GM23248 (cell line): ENCODE measurements at regions not wholly inside any gene's neighbourhood (a gene's known extent, or its start where the extent isn't known, plus 50 kb on each side); places are given as distances from the start of the nearest gene placed in this dataset.

Experiments used
- DNase-seq: peaks from one replicate; pipeline ENCODE4 v3.0.0-alpha.2; 2015
- H2AFZ ChIP-seq: fragments of 200-600 bp; sonication (generic); 2 replicates; pipeline ENCODE4 v1.6.1; 2016; ENCODE audit warnings: antibody characterized with exemption
- H3F3A ChIP-seq: fragments of 200-600 bp; sonication (generic); 2 replicates; pipeline ENCODE4 v1.6.1; 2016; ENCODE audit warnings: mild to moderate bottlenecking, antibody characterized with exemption, mixed run types; ENCODE audit not compliant: insufficient read depth
- H3K27ac ChIP-seq: fragments of 200-600 bp; sonication (generic); 2 replicates; pipeline ENCODE4 v1.5.1; 2016; ENCODE audit warnings: mild to moderate bottlenecking
- H3K27me3 ChIP-seq: fragments of 200-600 bp; sonication (generic); replicated peaks from 2 replicates; pipeline ENCODE4 v1.6.1; 2016; ENCODE audit warnings: mild to moderate bottlenecking; ENCODE audit not compliant: insufficient read depth
- H3K36me3 ChIP-seq: fragments of 200-600 bp; sonication (generic); 2 replicates; pipeline ENCODE4 v1.6.1; 2016; ENCODE audit warnings: low read depth, mild to moderate bottlenecking
- H3K4me1 ChIP-seq: fragments of 200-600 bp; sonication (generic); 2 replicates; pipeline ENCODE4 v1.6.1; 2016; ENCODE audit warnings: mild to moderate bottlenecking; ENCODE audit not compliant: insufficient read depth
- H3K4me2 ChIP-seq: fragments of 200-600 bp; sonication (generic); one replicate; pipeline ENCODE4 v1.6.1; 2016; ENCODE audit warnings: mild to moderate bottlenecking; ENCODE audit not compliant: unreplicated experiment
- H3K4me3 ChIP-seq: fragments of 200-600 bp; sonication (generic); 2 replicates; pipeline ENCODE4 v1.5.1; 2016; ENCODE audit warnings: mild to moderate bottlenecking
- H3K79me2 ChIP-seq: fragments of 200-600 bp; sonication (generic); 2 replicates; pipeline ENCODE4 v1.6.1; 2016; ENCODE audit warnings: mild to moderate bottlenecking; ENCODE audit not compliant: insufficient read depth
- H3K9ac ChIP-seq: fragments of 200-600 bp; sonication (generic); 2 replicates; pipeline ENCODE4 v1.6.1; 2016; ENCODE audit warnings: mild to moderate bottlenecking
- H3K9me2 ChIP-seq: fragments of 200-600 bp; sonication (generic); 2 replicates; pipeline ENCODE4 v1.6.1; 2016; ENCODE audit warnings: mixed run types, mild to moderate bottlenecking, moderate library complexity; ENCODE audit not compliant: insufficient read depth
- H3K9me3 ChIP-seq: fragments of 200-600 bp; sonication (generic); one replicate; pipeline ENCODE4 v1.6.1; 2017; ENCODE audit warnings: low read depth
- H4K20me1 ChIP-seq: fragments of 200-600 bp; sonication (generic); 2 replicates; pipeline ENCODE4 v1.6.0; 2016; ENCODE audit not compliant: insufficient read depth
- EZH2 ChIP-seq: fragments of 200-600 bp; sonication (generic); IDR thresholded peaks from 2 replicates; pipeline ENCODE4 v1.6.1; 2018; ENCODE audit warnings: antibody characterized with exemption, mild to moderate bottlenecking; ENCODE audit not compliant: insufficient read depth, poor library complexity, severe bottlenecking
- EZH2phosphoT487 ChIP-seq: fragments of 200-600 bp; sonication (generic); IDR thresholded peaks from 2 replicates; pipeline ENCODE4 v1.6.1; 2018; ENCODE audit warnings: antibody characterized with exemption, moderate library complexity, mild to moderate bottlenecking, low read depth; ENCODE audit not compliant: insufficient read depth
- WGBS, 2 experiments: methylation state at CpG; one replicate each; pipeline ENCODE4 v1.1.6; 2015 to 2017; ENCODE audit warnings: low lambda C conversion rate in 2 of 2, low coverage in 1 of 2; ENCODE audit errors: missing lambda C conversion rate in 2 of 2; 5-methylcytosine and 5-hydroxymethylcytosine counted together
- in situ Hi-C: fragments of 300-500 bp; cut with MboI; formaldehyde crosslinking; loops from 2 replicates; pipeline ENCODE4 v1.15.0; 2020

DNA sequence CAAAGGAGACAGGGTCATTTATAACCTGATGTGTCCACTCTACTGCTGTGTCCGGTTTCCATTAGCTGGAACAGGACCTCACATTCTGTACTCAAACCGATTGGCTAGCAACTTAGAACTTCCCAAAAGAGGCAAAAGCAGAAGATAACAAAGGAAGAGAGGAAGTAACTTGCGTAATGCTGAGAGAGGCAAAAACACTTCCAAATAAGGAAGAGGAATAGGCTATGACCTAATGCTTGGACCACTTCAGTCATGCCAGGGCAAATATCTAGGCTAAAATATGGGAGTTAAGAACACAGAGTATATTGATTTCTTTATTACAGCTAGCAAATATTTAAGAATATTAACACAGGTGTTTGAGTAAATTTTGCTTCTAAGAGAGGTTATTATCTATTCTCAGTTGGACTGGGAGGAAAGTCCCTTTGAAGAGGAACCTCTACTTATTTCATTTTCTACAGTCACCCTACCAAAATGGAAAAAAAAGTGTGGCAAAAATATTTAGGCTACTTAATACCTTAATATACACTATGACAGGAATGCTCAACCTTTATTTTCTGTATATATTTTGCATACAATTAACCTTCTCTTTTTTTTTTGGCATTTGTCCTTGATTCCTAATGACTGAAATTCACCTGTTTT, 499.8 kb upstream of the CHORDC1 start:
- Histone ChIP-seq H3K9me2 (no peaks in the 10 kb centered on the region), H3K9me3 (peaks cover 4% of the 10 kb centered on the region), H3K36me3 (no peaks in the 10 kb centered on the region), H3K4me3 (no peak overlapping the region), H3F3A (no peaks in the 10 kb centered on the region), H3K27ac (no peak overlapping the region), H3K9ac (no peak overlapping the region), H2AFZ (no peak overlapping the region), H3K27me3 (no peaks in the 10 kb centered on the region), H4K20me1 (no peaks in the 10 kb centered on the region), H3K4me2 (no peak overlapping the region), H3K79me2 (no peaks in the 10 kb centered on the region), H3K4me1 (no peaks in the 10 kb centered on the region)
- TF ChIP-seq EZH2phosphoT487 = no peak
- TF ChIP-seq EZH2 = no peak
- no peak for DNase-seq
- in situ Hi-C loops = no loop called here
- 21 to 34% methylated on average over 3 of the region's 3 CpGs for whole genome bisulfite sequencing, 2 experiments

DNA sequence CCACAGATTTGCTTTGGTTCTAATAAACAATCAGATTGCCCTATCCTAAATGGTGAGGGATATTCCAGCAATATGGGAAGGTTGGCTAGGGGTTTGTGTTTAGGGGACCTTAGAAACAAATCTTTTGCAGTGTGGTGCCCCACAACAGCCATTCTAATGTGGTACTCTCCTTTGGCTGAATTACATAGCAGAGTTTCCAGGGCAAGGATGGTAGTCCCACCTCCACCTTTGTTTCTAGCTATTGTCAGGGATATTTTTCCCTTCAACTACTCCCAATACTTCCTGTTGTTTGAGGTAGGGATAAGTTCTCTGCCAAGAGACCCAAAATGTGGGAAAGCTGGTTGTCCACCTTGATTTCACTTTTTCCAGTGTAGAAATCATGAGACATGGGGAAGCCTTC, 494.7 kb upstream of the CHORDC1 start:
- H4K20me1 ChIP-seq = no peaks in the 10 kb centered on the region
- peaks cover 7% of the 10 kb centered on the region for H3K9me3 ChIP-seq
- H3F3A ChIP-seq = no peaks in the 10 kb centered on the region
- H3K27ac ChIP-seq = no peak overlapping the region
- H3K4me1 ChIP-seq = no peaks in the 10 kb centered on the region
- in situ Hi-C loops = no loop called here
- no peak overlapping the region for H3K4me2 ChIP-seq
- DNase-seq = no peak
- no peaks in the 10 kb centered on the region for H3K27me3 ChIP-seq
- no peaks in the 10 kb centered on the region for H3K9me2 ChIP-seq
- H3K9ac ChIP-seq = no peak overlapping the region
- no peaks in the 10 kb centered on the region for H3K36me3 ChIP-seq
- TF ChIP-seq EZH2phosphoT487 (no peak), EZH2 (no peak)
- H3K4me3 ChIP-seq = no peak overlapping the region
- H3K79me2 ChIP-seq = no peaks in the 10 kb centered on the region
- no peak overlapping the region for H2AFZ ChIP-seq

- Histone ChIP-seq H3K9me3 (no peaks in the 10 kb centered on the region), H3F3A (no peaks in the 10 kb centered on the region), H3K79me2 (no peaks in the 10 kb centered on the region), H2AFZ (no peak overlapping the region), H3K4me3 (no peak overlapping the region), H3K4me1 (no peaks in the 10 kb centered on the region), H3K9me2 (no peaks in the 10 kb centered on the region), H3K27me3 (no peaks in the 10 kb centered on the region), H4K20me1 (no peaks in the 10 kb centered on the region), H3K9ac (no peak overlapping the region), H3K4me2 (no peak overlapping the region), H3K36me3 (no peaks in the 10 kb centered on the region), H3K27ac (no peak overlapping the region)
- in situ Hi-C loops = no loop called here
- DNase-seq = no peak
- TF ChIP-seq EZH2phosphoT487 = no peak
- no peak for TF ChIP-seq EZH2
These were observed 482.8 kb upstream of the CHORDC1 start for GRCh38 chr11:90705661-90706060.

GRCh38 chr11:90704510-90704909, 481.7 kb upstream of the CHORDC1 start:
- no peaks in the 10 kb centered on the region for H3F3A ChIP-seq
- H3K9me3 ChIP-seq = no peaks in the 10 kb centered on the region
- H3K4me2 ChIP-seq = no peak overlapping the region
- H3K79me2 ChIP-seq = no peaks in the 10 kb centered on the region
- H3K9ac ChIP-seq = no peak overlapping the region
- TF ChIP-seq EZH2 (no peak), EZH2phosphoT487 (no peak)
- H3K4me1 ChIP-seq = no peaks in the 10 kb centered on the region
- H3K27me3 ChIP-seq = no peaks in the 10 kb centered on the region
- no peaks in the 10 kb centered on the region for H3K36me3 ChIP-seq
- H3K4me3 ChIP-seq = no peak overlapping the region
- no peak for DNase-seq
- WGBS, 2 experiments = 22 to 27% methylated on average over 5 of the region's 5 CpGs
- H2AFZ ChIP-seq = no peak overlapping the region
- no peaks in the 10 kb centered on the region for H3K9me2 ChIP-seq
- in situ Hi-C loops = no loop called here
- no peaks in the 10 kb centered on the region for H4K20me1 ChIP-seq
- H3K27ac ChIP-seq = no peak overlapping the region

DNA sequence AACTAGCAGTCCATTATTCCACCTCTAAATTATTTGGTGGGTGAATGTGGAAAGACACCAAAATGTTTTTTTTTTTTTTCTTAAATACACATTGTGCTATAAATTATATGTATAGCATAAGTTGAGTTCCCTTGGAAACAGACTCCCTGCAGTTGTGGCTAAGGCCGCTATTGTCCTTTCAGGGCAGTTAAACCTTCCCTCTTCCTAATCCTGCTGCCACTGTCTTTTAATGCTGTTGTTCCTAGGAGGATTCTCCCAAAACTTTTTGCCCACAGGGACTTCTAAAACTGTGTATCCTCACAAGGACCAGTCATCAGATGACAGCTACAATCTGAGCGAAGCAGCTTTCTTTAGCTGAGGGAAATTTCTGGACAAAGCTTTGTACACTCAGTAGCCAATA, 478.9 kb upstream of the CHORDC1 start:
- TF ChIP-seq EZH2 = no peak
- no peak for TF ChIP-seq EZH2phosphoT487
- Histone ChIP-seq H3K4me1 (no peaks in the 10 kb centered on the region), H3K4me2 (no peak overlapping the region), H3K4me3 (no peak overlapping the region), H2AFZ (no peak overlapping the region), H3K27ac (no peak overlapping the region), H3K9me2 (no peaks in the 10 kb centered on the region), H3K79me2 (no peaks in the 10 kb centered on the region), H3K27me3 (no peaks in the 10 kb centered on the region), H3F3A (no peaks in the 10 kb centered on the region), H3K9ac (no peak overlapping the region), H3K9me3 (no peaks in the 10 kb centered on the region), H3K36me3 (no peaks in the 10 kb centered on the region), H4K20me1 (no peaks in the 10 kb centered on the region)
- no peak for DNase-seq
- WGBS, 2 experiments = 27 to 29% methylated on average over 2 of the region's 2 CpGs
- in situ Hi-C loops = no loop called here
